Thyroid gland (tissue), 4 donors: ENCODE measurements at regions not wholly inside any gene's neighbourhood (a gene's known extent, or its start where the extent isn't known, plus 50 kb on each side); places are given as distances from the start of the nearest gene placed in this dataset.

Experiments used
- CTCF ChIP-seq, 6 experiments: fragments of 200-600 bp in 3 of 6; fragments of 450-650 bp in 3 of 6; sonication (generic) in 3 of 6; IDR thresholded peaks; one replicate each; pipeline ENCODE4 v1.5.1; 2016 to 2019; ENCODE audit warnings: antibody characterized with exemption in 6 of 6, mild to moderate bottlenecking in 2 of 6, inconsistent platforms in 1 of 6, moderate library complexity in 1 of 6
- POLR2A ChIP-seq, 2 donors: fragments of 450-650 bp; IDR thresholded peaks; one replicate each; pipeline ENCODE4 v1.6.1; 2017; ENCODE audit warnings: antibody characterized with exemption in 2 of 2, mild to moderate bottlenecking in 2 of 2, moderate library complexity in 1 of 2

DNA sequence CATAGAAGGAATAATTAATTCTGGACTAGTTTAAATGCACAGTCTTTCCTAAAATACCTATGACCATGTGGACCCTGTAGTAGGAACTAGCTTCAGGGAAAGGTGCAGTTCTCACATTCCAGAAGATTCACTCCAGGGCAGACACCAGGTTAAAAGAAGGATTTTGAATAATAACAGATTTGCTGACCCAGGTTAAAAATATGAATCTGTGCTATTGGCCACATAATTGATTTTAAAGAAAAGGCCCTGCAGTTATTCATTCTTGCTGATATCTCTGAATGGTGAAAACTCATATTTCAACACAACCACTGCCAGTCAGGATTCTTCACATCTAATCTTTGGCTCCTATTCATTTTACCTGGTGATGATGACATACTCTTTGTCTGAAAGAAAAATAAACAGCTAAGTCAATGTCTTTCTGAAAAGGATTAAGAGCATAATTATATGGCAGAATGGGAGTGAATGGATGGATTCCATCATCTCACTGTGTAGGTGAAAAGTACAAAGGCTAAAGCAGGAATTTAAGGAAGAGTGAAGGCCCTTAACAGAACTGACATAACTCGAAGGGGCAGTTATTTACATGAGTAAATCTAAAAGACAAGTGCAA, 432.8 kb downstream of the PDGFC start:
- TF ChIP-seq CTCF (IDR thresholded peaks at IDR 0.05) (no peak), POLR2A (IDR thresholded peaks at IDR 0.05) (no peak)
